ENCODE measurements at regions not wholly inside any gene's neighbourhood (a gene's known extent, or its start where the extent isn't known, plus 50 kb on each side); places are given as distances from the start of the nearest gene placed in this dataset.
"Not testable (repeated sequence)": the region's sequence is repeated elsewhere in the genome, so short reads cannot be mapped to it uniquely, and the experiment has no call there.

- DNase-seq: no peak
Measured at GRCh38 chr20:1825507-1825906, 69.7 kb upstream of the SIRPA start.

- DNase-seq: no peak
Measured at GRCh38 chr20:1824834-1825233, 70.4 kb upstream of the SIRPA start.

- DNase-seq: no peak
Measured at GRCh38 chr20:1824181-1824580, 71.0 kb upstream of the SIRPA start.

- DNase-seq: no peak
Measured at GRCh38 chr20:1823450-1823844, 71.8 kb upstream of the SIRPA start.

GRCh38 chr20:1822564-1823449, 72.4 kb upstream of the SIRPA start:
- DNase-seq: no peak

- no peak for DNase-seq
Measured at GRCh38 chr20:1820138-1821079, 74.8 kb upstream of the SIRPA start.

- DNase-seq: no peak
Measured at GRCh38 chr20:1819311-1820137, 75.7 kb upstream of the SIRPA start.

- no peak for DNase-seq
Measured at GRCh38 chr20:1818895-1819294, 76.3 kb upstream of the SIRPA start.

- DNase-seq: no peak
Measured at GRCh38 chr20:1818247-1818840, 76.9 kb upstream of the SIRPA start.

- no peak for DNase-seq
Measured at GRCh38 chr20:1817577-1818211, 77.5 kb upstream of the SIRPA start.

GRCh38 chr20:1816384-1817381, 78.5 kb upstream of the SIRPA start:
- DNase-seq: no peak

- DNase-seq: no peak
Measured at GRCh38 chr20:1815502-1816085, 79.6 kb upstream of the SIRPA start.

GRCh38 chr20:1814861-1815260, 80.3 kb upstream of the SIRPA start:
- not testable (repeated sequence) for DNase-seq

GRCh38 chr20:1813674-1814635, 81.3 kb upstream of the SIRPA start:
- no peak for DNase-seq

GRCh38 chr20:1813101-1813529, 82.1 kb upstream of the SIRPA start:
- DNase-seq: no peak

GRCh38 chr20:1811621-1812498, 83.3 kb upstream of the SIRPA start:
- no peak for DNase-seq

- no peak for DNase-seq
Measured at GRCh38 chr20:1810926-1811620, 84.1 kb upstream of the SIRPA start.

All from NCI-H2107 (cell line).